Hippocampal formation (tissue), 2 donors: ENCODE measurements at regions not wholly inside any gene's neighbourhood (a gene's known extent, or its start where the extent isn't known, plus 50 kb on each side); places are given as distances from the start of the nearest gene placed in this dataset.

Source experiments
- DNase-seq, 2 donors: peaks; one replicate each; lab custom pipeline; 2025; lab: John Stamatoyannopoulos, UW

- no peak for DNase-seq
Measured at GRCh38 chr2:238963161-238963970, 115.5 kb downstream of the TWIST2 start.

GRCh38 chr2:238963971-238964328, 116.1 kb downstream of the TWIST2 start:
- DNase-seq = no peak

GRCh38 chr2:238964544-238965067, 116.7 kb downstream of the TWIST2 start:
- DNase-seq = no peak

- DNase-seq = no peak
Measured at GRCh38 chr2:238965371-238966071, 117.6 kb downstream of the TWIST2 start.

- no peak for DNase-seq
Measured at GRCh38 chr2:238966072-238966937, 118.4 kb downstream of the TWIST2 start.

DNA sequence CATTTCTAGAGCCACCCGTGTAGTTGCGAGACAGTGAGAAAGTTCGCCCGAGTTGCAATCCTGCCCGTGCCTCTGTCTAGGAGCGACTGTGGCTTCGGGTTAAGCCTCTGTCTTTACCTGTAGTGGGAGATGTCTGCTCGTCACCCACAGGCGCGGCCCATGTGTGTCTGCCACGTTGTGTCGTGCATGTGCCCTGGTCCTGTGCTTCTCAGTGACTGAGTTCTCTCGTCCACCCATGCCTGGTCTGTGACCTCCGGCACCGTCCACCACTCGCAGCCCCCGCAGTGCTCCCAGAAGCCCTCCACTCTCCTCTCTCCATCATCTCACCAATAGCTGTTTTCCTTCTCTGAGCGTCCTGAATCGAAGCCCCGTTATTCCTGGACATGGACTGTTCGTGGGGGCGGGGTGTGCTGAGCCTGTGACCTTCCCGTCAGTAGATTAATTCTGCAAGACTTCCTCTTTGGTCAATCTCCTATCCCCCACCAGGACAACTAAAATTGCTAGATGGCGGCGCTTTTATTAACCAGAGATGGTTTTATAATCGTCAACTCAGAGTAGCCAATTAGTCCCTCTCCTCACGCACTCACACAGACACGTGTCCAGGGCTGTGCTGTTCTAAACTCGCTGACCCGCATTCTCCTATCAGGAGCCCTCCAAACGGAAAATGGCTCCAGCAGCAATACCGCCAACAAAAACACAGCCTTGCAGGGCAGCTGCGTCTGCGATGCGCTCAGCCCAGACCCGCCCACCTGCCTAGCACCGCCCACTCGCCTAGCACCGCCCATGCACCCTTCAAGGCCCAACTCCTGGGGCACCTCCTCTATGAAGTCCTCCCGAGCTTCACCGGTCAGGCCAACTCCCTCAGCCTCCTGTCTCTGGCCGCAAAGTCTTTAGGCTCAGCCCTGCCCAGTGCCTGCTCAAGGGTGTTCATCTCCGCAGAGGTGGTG, 119.4 kb downstream of the TWIST2 start:
- DNase-seq = no peak

GRCh38 chr2:238967978-238968360, 120.1 kb downstream of the TWIST2 start:
- no peak for DNase-seq

- DNase-seq = no peak
Measured at GRCh38 chr2:238968616-238969384, 120.9 kb downstream of the TWIST2 start.

- DNase-seq = no peak
Measured at GRCh38 chr2:238969857-238970256, 122.0 kb downstream of the TWIST2 start.

DNA sequence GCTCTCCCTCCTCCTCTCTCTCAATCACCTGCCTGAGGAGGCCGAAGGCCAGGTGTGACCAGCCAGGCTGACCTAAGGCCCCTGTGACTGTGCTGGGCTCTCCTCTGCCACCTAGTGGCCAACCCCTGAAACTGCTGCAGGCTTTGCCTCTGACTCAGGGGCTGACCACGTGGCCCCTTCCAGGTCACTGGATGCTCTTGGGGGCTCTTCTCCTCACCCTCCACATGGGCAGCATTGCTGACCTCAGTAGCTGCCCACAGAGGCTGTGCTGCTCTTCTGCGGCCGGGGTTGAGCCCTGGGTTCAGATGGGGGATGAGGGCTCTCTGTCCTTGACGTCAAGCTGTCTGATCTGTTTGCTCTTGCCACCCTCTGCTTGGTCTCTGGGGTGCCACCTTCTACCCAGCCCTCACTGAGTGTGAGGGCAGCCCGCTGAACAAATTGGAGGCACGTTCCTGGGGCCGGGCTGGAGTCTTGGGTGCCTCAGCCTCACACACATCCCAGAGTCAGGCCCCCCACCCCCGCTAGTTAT, 122.7 kb downstream of the TWIST2 start:
- peak in 1 of 2 donors; percentile 16 for DNase-seq

DNA sequence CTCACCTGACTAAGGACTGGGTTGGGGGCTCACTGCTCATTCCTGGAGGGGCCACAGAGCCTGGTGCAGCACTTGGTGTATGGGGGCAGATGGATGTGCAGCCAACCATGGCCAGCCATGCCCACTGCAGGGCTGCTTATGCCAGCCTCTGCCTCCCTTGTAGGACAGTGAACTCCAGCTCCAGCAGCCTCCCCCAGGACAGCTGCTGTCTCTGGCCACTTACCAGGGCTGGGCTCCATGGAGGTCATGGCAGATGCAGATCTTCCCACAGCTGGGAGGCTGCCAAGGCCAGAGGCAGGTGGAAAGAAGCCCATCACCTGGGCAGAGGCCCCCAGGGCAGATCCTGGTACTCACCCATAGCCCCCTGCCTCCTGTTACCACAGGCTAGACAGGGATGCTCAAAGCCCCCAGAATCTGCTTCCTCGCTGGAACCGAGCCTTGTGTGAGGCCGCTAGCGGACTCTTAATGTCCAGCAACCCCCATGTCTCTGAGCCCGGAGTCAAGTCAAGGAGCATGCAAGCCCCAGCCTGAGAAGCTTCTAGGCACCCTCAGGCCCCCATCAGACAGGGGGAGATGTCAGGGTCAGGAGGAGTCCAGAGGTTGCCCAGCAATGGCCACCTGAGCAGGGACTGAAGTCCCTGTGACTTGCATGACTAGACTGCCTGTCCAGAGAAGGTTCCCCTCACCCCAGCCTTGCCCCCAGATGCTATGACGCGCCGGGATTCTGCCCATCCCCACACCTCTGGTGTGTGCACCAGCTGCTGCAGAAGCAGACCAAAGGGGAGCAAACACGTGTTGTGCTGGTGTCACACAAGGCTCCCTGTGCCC, 123.6 kb downstream of the TWIST2 start:
- DNase-seq = no peak

- no peak for DNase-seq
Measured at GRCh38 chr2:238972146-238972445, 124.2 kb downstream of the TWIST2 start.

DNA sequence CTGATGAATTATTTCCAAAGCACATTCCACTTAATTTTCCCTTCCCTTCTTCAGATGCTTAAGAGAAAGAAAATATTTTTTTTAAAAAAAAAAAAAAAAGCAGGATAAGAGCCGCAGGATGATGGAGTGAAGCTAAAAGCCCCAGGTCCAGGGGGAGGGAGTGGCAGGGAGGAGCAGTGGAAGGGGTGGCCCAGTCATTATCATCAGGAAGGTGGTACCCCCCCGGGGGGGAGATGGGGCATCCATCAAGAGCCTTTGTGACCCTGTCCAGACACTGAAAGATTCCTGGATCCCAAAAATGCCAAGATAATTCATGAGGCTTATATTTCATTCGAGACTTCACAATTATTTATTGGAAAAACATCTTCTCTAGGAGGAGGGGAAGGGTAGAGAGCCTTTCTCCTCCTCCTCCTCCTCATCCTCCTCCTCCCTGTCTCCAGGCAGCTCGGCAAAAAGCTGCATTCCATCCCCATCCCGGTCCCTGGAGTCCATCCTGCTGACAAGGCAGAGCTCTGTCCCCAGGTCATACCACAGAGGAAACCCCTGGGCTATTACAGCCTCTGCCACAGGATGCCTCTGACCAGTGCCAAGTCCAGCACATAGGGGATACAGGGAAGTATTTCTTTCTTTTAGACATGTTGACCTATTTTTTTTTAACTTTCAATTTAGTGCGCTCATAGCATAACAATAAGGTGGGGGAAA, 125.3 kb downstream of the TWIST2 start:
- no peak for DNase-seq

DNA sequence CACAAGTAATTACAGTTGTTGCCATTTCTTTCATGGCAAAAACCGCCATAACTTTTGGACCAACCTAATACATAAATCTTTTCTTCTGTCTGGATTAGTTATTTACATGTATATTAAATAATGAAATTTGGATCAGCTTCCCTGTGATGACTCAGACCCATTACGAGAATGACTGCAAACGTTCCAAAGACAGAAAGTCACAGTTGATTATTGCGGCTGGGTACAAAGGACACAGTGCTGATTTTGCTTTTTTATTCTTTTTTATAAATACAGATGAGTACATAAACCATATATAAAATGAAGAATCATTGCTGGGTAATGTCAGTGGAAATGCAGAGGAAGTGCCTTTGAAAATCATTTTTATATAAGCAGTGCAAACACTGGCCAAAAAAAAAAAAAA, 126.2 kb downstream of the TWIST2 start:
- no peak for DNase-seq

GRCh38 chr2:238974501-238975166, 126.7 kb downstream of the TWIST2 start:
- peak; percentile 46 to 50 for DNase-seq

GRCh38 chr2:238975408-238975807, 127.5 kb downstream of the TWIST2 start:
- no peak for DNase-seq

- no peak for DNase-seq
Measured at GRCh38 chr2:238978497-238978896, 130.6 kb downstream of the TWIST2 start.

DNA sequence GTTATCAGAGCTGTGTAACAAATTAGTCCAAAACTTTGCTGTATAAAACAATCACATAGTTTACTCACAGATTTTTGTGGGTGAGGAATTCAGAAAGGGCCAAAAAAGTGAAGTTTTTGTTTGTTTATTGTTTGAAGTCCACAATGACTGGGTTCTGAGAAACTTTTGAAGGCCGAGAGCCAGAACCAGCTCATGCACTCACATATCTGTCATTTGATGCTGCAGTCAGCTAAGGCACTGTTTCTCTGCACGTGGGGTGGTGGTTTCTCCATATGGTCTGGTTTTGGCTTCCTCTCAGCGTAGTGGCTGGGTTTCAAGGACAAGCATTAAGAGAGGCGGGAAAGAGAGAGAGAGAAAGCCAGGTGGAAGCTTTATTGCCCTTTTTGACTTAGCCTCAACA, 131.8 kb downstream of the TWIST2 start:
- no peak for DNase-seq
